Activated T-cell treated with anti-CD3 and anti-CD28 coated beads for 24 hours (primary cell): ENCODE measurements at regions not wholly inside any gene's neighbourhood (a gene's known extent, or its start where the extent isn't known, plus 50 kb on each side); places are given as distances from the start of the nearest gene placed in this dataset.
"Not testable (repeated sequence)": the region's sequence is repeated elsewhere in the genome, so short reads cannot be mapped to it uniquely, and the experiment has no call there.

Experiments
- DNase-seq: peaks from one replicate; pipeline ENCODE4 v3.0.0-alpha.2; 2020; ENCODE audit warnings: low read depth

DNA sequence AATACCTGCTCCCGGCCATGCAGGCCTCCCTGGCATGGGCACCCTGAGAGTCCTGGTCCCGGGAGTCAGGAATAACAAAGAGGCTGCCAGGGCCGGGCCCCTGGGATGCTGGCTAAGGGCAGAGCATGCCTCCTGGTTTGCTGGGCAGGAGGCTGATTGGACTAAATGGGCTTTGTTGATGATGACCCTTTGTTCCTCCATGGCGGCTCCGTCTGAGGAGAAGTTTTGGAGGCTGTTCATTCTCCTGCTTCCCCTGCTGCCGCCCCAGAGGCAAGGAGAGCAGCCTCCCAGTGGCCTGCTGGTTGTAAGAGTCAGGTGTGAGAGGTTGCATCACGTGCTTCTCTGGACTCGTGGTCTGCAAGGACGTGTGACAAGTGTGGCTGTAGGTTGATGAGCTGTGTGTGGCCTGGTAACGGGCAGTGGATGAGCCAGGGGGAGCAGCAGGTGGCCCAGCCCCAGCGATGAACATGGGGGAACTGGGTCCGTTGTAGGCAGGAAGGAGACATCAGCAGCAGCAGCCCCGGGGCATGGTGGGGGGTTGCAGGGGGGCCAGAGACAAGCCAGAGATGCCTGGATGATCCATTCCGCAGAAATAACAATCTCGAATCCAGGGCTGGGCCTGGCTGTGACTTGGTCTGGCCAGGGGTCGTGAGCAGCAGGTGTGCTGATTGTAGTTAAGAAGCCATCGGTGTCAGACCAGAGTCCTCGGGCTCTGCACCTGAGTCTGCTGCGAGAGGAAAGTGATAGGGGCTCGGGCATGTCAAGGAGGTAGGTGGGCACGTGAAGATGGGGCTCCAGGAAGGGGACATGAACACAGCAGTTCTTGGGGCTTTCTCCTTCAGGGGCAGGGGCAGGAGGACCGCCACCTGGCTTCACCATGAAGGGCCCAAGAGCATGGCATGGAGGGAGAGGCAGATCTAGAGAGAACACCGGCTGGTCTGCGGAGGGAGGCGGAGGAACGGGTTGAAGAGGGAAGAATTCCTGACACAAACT, 101.4 kb downstream of the TNFRSF13B start:
- no peak for DNase-seq

DNA sequence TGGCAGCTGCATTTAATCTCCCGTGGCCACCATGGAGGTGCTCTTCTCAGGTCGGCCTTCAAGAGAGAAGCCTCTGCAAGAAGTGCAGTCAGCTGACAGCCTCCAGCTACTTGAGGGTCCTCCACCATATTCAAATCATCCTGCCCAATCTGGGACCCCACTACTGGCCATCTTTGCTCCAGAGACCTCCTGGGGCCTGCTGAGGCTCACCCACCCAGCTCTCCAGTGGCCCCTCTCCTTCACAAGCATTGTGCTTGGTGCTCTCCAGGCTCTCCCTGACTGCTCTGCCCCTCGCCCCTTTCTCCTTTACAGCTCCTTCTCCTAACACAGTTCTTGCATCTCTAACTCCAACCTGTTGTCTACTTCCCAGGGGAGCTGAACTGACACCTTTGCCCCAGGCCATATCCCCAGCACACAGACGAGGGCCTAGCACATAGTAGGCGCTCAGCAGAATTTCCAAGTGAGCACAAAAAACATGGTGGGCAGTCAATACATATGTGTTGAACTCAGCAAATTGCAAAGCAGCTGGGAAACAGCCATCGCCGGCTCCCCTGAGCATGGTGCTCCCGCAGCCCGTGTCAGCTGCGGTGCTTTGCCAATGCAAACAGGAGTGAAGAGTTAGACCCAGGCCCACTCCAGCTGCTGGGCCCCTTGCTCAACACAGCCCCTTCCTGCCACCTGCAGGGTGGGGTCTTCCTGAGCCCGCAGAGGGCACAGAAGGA, 102.2 kb downstream of the TNFRSF13B start:
- not testable (repeated sequence) for DNase-seq

DNA sequence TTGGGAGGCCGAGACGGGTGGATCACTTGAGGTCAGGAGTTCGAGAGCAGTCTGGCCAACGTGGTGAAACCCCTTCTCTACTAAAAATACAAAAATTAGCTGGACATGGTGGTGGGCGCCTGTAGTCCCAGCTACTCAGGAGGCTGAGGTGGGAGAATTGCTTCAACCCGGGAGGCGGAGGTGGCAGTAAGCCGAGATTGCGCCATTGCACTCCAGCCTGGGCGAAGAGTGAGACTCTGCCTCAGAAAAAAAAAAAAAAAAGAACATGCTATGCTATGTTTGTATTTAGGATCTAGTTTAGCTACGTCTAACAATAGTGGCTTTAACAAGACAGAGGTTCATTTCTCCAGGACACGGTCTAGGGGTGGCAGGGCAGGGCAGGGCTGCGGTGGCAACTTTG, 103.3 kb downstream of the TNFRSF13B start:
- not testable (repeated sequence) for DNase-seq

DNA sequence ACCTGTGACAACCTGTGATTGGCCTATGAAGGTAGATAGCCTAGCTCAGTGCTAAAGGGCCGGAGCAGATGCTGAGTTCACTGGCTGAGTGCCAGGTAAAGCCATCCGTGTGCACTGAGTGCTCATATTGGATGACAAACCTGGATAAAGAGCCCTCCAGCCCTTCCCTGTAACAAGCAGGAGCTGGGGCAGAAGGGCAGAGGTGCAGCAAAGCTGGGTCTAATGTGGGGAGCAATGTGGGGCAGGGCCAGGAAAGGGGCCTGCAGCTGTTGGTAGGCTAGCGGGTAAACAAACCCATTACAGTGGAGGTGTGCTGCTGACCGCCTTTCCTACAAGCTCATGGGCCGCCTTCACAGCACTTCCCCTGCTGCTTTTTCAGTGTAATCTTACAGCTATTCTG, 104.4 kb downstream of the TNFRSF13B start:
- not testable (repeated sequence) for DNase-seq

DNA sequence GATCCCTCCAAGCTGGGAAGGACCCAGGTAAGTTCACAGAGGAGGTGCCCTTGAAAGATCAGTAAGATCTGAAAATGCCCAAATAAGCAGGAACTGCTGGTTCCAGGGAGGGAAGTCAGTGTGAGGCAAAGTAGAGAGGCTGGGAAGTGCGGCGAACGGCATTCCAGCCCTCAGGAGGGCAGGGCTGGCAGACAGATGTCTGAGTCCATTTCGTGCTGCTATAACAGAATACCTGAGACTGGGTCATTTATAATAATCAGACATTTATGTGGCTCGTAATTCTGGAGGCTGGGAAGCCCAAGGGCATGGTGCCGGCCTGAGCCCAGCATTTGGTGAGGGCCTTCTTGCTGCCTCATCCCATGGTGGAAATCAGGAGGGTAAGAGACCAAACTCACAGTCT, 105.1 kb downstream of the TNFRSF13B start:
- not testable (repeated sequence) for DNase-seq

DNA sequence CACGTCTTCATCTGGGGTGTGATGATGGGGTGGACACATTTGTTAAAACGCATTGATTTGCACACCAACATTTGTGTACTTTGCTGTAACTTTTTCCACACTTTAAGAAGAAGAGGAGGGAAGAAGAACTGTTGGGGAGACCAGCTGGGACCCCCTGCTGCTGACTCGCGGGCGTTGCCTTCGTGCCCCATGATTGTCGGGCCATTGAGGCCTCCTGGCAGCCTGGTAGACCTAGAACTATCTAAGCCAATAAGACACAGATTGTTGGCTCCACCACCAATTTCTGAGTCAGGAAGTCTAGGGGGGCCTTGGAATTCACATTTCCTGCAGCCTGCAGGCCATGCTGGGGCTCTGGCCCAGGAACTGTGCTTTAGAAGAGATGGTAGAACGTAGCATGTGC, 105.5 kb downstream of the TNFRSF13B start:
- DNase-seq = no peak

DNA sequence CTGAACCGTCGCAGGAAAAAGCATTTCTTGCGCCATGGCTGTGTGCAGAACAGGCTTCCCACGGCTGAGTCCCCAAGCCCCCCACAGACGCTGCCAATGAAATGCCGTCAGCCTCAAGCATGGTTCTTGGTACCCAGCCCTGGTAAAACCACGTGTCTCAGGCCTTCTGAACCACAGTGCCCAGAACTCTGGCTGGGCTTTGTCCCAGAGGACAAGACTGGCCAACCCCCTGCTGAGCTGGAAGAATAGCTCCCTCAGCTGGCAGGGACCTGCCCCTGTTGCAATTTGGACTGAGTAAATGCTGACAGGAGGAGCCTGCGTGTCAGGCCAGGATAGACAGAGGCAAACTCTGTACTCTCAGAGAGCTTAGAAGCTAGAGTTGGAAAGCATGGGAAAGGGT, 106.2 kb downstream of the TNFRSF13B start:
- DNase-seq = not testable (repeated sequence)

DNA sequence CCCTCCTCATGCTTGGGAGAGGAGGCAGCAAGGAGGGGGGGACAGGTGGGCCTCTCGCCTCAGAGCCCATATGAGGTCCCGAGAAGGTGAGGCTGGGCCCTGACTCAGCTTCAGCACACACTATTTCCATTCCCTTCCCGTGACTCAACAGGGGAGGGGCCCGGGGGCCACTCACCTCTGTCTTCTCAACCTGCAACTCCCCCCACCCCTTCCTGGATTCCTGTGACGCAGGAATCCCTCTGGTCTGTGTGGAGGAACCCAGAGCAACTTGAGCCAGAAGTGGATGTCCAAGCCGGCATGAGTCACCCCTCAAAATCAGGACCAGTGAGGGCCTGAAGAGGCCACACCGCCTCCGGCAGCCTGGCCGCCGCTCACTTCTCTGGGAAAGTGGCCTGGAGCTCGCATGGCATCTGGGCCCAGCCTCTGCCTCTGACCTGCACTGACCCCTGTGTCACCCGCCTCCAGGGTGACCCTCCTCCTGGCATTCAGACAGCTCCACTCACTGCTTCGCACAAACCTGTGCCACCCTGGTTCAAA, 106.8 kb downstream of the TNFRSF13B start:
- DNase-seq = not testable (repeated sequence)

DNA sequence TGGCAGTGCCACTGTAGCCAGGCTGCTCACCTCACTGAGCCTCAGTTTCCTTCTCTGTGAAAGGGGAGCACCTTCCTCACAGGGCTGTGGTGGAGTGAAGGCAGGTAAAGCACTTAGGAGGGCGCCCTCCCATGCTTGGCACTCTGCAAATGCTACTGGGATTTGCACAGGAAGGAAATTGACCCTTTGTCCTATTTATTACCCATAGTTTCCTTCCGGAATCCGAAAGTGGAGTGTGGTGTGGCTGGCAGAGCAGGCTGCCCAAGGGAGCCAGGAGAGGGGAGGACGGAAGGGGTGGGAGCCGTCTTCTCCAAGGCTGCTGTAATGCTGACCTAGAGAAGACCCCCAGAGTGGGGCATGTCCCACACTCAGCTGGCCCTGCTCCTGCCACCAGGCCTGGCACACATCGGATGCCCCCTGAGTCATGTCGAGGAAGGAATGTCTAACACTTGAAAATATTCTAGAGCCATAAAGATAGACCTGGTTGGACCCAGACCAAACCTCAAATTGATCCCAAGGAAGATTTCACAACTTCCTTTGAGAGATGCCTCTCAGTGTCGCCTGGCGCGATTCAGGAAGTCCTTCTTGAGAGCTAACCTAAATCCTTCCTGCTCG, 107.3 kb downstream of the TNFRSF13B start:
- DNase-seq = not testable (repeated sequence)

DNA sequence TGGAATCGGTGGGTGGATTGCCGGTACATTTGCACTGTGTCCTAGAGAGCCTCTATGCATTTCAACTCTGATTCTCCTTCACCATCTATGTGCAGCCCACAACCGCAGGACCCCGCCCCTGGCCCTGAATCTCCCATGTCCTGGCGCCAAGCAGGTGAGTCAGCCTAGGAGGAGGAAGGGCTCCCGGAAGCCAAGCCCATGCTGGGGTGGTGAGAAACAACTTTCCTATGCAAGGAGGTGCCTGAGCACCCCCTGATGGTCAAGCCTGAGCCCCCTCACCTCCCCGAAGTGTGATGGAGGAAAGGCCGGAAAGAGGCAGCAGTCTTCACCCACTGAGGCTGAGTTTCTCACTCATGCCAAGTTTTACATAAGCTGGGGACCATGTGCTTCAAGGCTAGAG, 110.8 kb downstream of the TNFRSF13B start:
- not testable (repeated sequence) for DNase-seq

DNA sequence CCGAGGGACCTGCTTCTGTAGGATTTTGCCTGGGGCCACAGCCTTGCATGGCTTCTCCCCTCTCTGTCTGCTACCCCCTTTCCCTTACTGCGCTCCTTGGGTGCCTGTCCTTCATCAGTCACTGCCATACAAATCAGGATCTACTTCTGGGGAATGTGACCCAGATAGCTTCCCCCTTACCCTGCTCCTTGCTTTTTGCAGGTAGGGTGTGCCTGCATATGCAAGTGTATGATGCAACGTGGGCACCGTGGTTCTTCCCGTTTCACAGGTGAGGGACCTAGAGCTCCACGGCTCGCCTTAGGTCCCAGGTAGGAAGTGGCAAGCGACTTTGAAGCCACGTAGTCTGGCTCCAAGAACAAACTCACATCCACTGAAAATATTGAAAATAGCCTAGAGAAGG, 111.5 kb downstream of the TNFRSF13B start:
- not testable (repeated sequence) for DNase-seq

DNA sequence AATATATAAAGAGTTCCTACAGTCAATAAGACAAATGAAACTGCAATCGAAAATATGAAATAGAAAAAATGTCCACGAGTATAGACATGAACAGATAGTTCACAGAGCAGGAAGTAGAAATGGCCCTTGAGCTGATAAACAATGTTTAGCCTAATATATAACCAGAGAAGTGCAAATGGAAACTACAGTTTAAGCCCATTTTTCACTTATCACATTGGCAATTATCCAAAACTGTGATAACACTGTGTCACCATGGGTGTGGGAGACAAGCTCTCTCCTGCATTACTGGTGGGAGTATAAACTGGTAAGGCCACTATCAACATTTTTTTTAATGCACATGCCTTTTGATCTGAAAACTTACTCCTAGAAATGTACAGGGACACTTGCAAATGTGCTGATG, 112.4 kb downstream of the TNFRSF13B start:
- DNase-seq = not testable (repeated sequence)

DNA sequence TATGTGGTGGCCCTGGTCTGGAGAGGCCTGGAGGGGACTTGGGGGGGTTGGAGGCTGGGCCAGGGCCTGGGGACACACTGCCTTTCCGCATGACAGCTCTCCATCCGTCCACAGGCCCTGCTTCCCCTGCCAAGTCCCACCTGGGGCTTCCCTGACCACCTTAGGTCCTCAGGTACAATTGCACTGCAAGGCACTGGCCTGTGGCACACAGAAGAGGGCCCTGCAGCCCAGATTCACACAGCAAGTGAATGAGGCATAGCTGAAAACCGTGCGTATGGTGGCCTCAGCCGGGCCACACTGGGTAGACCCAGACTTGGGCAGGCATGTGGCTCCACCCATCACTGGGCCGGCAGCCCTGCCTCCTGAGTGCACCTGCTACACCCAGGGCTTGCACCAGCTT, 114.2 kb downstream of the TNFRSF13B start:
- not testable (repeated sequence) for DNase-seq

DNA sequence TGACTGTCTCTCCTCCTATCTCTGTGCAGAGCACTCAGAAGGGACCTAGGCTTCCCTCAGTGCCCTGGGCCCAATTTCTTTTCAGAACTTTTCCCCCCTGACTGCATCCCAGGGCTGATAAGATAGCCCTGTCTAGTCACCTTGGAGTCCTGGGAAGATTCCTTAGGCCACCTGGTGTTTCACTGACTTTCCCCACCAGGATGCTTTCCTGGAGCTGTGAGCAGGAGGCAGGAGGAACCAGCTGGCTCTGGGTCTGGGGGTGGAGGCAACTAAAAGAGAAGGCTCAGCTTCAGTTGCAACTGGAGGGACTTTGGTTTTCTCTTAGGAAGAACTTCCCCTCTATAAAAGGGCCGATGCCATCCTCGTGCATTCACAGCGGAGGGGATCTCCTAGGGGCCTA, 115.1 kb downstream of the TNFRSF13B start:
- DNase-seq = not testable (repeated sequence)

DNA sequence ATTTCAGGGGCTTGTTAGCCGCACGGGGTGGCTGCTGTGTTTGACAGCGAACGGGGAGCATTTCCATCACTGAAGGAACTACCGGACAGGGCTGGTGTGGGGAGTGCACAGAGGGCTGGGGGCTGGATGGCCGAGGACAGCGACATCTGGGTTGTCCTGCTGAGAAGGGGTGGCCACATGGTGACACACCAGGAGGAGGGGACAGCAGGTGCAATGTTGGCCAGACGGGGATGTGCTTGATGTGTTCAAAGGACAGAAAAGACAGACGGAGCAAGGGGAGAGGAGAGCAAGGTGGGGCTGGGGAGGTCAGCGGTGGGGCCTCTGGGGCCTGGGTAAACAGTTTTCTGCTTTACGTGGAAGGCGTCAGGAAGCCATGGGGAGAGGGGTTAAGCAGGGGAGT, 115.7 kb downstream of the TNFRSF13B start:
- not testable (repeated sequence) for DNase-seq

DNA sequence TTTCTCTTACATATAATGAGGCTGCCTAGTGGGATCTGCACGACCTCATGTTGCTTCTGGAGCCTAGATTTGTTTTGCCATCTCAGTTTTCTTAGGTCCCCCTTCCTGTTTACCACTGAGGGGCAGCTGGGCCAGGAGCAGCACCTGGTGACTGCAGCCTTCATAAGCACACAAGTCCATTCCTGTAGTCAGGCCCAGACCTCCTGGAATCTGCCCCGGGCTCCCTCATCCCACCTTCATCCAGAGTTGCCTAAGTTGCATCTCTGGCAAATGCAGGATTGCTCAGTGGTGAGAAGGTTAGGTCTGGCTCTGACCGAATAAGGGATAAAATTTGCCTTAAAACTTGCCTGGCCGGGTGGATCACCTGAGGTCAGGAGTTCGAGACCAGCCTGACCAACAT, 117.3 kb downstream of the TNFRSF13B start:
- DNase-seq = not testable (repeated sequence)

DNA sequence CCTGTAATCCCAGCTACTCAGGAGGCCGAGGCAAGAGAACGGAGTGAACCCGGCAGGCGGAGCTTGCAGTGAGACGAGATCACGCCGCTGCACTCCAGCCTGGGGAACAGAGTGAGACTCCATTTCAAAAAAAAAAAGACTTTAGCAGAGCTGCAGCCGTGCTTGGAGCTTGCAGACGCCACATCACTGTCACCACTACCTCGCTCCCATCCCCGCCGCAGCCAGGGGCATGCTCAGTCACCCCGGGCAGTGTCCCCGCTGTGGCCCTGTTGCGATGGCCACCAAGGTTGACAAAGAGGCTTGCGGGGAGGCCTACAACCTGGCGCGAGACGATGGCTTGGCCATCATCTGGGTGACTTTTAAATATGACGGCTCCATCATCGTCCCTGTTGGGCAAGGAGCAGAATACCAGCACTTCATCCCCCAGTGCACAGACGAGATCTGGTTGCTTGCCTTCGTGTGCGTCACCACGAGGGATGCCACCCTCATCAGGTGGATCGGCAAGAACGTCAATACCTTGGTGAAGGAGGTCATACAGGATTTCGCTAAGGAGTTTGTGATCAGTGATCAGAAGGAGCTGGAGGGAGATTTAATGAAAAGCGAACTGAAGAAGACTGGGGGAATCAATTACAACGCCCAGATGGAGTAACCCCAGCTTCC, 118.1 kb downstream of the TNFRSF13B start:
- DNase-seq = no peak

DNA sequence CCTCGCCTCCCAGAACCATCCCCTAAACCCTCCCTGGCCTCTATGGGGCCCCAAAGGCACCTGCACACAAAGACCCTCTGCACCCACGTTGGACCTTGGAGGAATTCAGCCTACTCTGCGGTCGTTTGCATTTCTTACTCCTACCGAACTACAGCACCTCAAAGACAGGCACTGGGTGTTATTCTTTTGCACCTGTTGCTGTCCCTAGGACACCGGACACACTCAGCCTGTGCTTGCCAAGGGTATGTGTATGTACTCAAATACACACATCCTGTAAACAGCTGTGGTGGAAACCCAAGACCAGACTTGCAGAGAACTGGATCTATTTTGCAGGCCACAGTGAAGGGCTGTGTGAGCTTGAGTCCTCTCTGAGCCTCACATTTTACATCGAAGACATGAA, 122.1 kb downstream of the TNFRSF13B start:
- not testable (repeated sequence) for DNase-seq

DNA sequence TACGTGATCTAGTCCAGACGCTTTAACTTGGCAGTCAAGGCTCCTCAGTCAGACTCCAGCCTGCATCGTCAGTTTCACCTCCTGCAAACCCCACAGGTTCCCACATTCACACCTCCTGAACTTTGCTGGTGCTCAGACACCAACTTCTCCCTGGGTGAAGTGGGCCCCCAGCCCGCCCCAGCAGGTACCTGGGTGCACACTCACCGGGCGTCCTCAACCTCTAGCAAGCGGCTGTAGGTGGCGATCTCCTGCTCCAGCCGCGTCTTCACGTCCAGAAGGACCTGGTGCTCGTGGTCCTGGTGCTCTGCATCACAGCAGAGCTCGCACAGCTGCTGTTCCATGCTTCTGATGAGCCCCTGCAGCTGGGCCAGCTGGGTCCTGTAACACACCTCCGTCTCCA, 122.9 kb downstream of the TNFRSF13B start:
- DNase-seq = not testable (repeated sequence)

DNA sequence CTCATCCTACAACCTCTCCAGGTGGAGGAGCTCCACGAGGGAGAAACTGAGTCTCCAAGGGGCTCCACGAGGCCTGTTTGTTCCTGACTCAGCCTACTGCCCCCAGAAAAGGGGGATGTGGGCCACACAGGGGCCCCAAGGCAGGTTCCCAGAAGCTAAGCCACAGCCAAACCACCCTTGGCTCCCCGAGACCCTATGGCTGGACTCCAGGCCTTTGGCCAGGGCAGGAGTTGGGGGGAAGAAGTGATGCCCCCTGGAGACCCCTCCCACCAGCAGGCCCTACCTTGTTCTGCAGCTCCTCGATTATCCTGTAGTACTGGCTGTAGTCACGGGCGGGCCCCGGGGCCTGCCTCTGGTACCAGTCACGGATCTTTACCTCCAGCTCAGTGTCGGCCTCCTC, 126.8 kb downstream of the TNFRSF13B start:
- not testable (repeated sequence) for DNase-seq

DNA sequence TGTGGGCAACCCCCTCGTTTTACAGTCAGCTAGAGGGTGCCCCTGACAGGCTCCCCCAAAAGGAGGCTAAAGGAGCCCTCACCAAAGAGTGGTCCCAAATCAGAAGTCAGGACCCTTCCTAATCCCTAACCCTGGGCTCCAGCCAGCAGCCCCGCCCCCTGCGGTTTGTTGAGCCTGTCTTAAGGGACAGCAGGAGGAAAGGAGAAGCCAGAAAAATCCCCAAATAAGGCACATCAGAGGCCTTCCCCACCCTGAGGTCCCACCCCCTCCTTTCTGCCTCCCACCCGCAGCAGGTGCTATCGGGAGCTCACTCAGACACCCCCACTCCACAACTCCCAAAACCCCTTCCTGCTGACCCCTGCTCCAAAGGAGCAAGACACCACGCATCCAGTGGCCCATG, 127.2 kb downstream of the TNFRSF13B start:
- DNase-seq = not testable (repeated sequence)

DNA sequence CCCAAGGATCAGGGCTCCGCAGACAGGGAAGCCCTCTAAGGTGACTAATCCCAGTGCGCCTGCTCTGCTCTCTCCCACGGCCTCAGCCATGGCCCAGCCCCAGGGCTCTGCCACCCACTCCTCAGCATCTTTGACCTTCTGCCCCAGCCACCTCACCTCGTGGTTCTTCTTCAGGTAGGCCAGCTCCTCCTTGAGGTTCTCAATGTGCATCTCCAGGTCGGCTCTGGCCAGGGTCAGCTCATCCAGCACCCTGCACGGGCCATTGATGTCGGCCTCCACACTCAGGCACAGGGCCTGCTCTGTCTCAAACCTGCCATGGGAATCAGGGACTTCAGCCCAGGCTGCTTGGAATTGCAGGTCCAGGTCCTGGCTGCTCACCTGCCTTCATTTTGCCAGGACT, 128.4 kb downstream of the TNFRSF13B start:
- DNase-seq = not testable (repeated sequence)
